DOHH2 (cell line): ENCODE measurements at regions not wholly inside any gene's neighbourhood (a gene's known extent, or its start where the extent isn't known, plus 50 kb on each side); places are given as distances from the start of the nearest gene placed in this dataset.

Experiments
- CTCF ChIP-seq: fragments of 200-600 bp; sonication (generic); IDR thresholded peaks from one replicate; pipeline ENCODE4 v1.5.1; 2014; ENCODE audit warnings: antibody characterized with exemption, mild to moderate bottlenecking, low read depth, low read length; ENCODE audit not compliant: poor library complexity, severe bottlenecking
- EZH2phosphoT487 ChIP-seq: fragments of 200-600 bp; sonication (generic); IDR thresholded peaks from 2 replicates; pipeline ENCODE4 v1.6.1; 2017; ENCODE audit warnings: borderline replicate concordance, mild to moderate bottlenecking, antibody characterized with exemption, low read length, moderate library complexity, mixed read lengths

GRCh38 chr17:70879401-70879800 lies 710.1 kb downstream of the KCNJ2 start:
- no peak for TF ChIP-seq CTCF
- TF ChIP-seq EZH2phosphoT487: no peak
